GM21529 (cell line): ENCODE measurements at regions not wholly inside any gene's neighbourhood (a gene's known extent, or its start where the extent isn't known, plus 50 kb on each side); places are given as distances from the start of the nearest gene placed in this dataset.

Experiments
- ATAC-seq: cut with Tn5 transposase; IDR thresholded peaks from one replicate; pipeline ENCODE4 v1.9.1; 2021; ENCODE audit not compliant: unreplicated experiment

DNA sequence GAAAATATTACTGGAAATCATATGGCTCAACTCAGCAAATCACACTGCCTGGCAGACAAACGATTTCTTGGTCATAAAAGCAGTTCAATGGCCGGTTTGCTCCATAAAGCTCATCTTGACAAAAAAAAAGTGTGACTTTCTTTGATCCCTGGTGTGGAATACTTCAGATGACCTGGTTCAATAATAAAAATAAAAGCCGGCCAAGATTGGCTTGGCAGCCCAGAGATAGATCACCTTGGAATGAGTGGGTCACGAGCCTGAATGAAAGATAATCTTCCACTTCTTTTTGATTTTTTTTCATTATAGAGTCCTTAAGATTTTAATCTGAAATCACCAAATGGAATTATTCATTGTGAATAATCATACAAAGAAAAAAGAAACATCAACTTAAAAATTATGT, 445.3 kb upstream of the CITED2 start:
- no peak for ATAC-seq

DNA sequence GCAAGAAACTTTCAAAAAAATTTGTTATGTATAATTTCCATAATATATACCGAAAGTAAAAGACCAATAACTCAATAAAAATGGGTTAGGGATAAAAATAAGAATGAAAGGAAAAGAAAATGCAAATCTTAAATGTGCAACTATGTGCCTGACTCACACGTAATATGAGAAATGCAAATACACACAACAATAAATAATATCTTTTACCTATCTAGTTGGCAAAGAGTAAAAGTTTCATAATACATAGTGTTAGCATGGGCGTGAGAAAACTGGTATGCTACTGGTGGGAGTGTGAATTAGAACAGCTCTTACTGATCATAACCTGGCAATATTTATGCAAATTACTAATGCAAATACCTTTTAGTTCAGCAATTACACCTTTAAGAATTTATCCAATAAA, 438.5 kb upstream of the CITED2 start:
- ATAC-seq, result no peak

DNA sequence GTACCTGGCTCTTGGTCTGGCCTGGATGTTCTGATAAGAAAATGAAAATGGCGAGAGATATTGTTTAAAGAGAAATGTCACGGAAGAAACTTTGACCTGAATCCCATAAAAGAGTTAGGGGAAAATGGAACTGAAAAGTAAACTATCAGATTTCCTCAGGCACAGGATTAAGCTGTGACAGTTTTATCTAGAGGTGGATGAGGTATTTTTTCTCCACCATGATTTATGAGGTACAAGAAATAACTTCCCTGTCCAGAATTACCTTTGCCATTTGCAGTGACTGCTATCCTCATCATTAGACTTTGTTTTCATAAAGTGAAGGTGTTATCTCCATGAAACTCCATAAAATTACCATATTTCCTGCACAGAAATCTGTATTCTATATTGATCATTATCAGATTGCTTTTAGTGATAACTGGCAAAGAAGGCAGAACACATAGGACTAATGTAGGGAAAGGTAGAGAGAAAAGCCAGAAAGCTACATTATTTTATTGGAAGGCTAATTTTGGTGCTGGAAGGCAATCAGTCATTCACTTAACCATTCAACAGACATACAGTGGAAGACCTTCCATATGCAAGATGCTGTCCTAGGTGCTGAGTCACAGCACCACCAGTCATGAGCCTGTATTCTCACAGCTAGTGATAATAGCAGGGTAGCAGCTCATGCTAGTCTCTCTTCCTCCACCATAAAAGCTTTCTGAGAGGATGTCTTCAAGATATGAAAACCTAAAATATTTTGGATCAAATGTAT, 427.3 kb upstream of the CITED2 start:
- no peak for ATAC-seq

DNA sequence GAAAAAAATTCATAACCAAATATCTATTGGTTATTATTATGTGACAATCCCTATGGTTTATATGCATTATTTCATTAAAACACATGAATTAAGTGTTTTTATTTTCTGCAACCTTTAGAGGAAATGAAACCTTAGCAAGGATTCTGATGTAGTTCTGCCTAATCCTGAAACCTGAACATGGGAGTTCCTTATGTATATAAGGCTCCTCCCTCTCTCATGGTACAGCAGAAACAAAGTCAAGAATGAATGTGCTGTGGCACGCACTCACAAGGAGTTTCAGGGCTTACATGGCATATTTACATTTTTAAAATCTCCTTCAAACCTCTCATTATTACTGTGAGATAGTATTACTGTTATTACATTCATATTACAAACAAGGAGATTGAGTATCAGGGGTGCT, 426.4 kb upstream of the CITED2 start:
- ATAC-seq, result peak; percentile 87

DNA sequence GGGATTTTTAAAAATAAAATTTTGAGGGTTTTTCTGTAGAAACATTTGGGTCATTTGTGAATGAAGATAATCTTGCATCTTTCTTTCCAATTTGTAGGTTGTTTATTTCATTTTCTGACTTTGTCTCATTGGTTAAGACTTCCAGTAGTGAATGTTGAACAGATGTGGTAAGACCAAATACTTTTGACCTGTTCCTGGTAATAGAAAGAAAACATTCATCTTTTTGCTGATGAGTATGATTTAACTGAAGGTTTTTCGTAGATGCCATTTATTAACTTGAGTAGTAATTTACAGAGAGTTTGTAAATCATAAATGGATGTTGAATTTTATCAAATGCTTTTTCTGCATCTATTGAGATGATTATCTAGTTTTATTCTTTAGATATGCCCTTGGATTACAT, 416.1 kb upstream of the CITED2 start:
- no peak for ATAC-seq

DNA sequence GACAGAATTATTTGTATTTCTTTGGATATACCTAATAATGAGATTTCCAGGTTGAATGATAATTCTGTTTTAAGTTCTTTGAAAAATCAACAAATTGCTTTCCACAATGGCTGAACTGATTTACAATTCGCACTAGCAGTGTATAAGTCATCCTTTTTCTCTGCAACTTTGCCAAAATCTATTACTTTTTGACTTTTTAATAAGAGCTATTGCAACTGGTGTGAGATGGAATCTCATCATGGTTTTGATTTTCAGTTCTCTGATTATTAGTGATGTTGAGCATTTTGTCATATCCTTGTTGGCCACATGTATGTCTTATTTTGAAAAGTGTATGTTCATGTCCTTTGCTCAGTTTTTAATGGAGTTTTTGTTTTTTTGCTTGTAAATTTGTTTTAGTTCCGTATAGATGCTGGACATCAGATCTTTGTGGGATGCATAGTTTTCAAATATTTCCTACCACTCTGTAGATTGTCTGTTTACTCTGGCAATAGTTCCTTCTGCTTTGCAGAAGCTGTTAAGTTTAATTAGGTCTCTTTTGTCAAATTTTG, 409.8 kb upstream of the CITED2 start:
- no peak for ATAC-seq

DNA sequence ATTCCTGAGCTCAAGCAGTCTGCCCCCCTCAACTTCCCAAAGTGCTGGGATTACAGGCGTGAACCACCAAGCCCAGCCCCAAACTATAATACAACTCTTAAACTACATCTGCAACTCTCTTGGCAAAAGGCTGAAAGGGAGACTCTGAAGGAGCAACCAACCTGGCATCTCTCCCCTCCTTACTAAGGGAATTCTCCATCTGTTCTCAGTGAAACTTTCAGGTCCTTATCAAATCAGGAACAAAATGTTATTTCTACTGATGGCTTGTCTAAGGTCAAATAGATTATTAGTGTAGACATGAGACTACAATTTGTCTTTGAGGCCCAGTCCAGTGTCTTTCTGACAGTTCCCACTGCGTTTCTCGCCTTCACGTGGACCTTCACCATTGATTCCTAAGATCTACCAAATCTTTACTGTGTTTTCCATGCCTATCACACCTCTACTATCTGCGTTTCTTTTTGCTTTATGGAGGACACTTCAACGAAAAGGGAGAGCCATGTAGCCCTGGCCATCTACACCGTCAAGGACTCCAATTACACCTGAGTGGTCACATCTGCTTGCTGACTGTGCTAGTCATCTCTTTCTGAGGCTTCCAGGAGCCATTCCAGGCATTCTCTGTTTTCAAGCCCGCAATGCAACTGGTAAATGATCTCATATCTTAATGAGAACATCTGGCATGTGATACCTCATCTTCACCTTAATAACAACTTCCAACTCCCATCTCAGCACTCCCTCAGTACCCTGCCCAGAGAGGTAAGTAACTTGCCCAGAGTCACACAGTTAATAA, 405.7 kb upstream of the CITED2 start:
- ATAC-seq, result no peak

DNA sequence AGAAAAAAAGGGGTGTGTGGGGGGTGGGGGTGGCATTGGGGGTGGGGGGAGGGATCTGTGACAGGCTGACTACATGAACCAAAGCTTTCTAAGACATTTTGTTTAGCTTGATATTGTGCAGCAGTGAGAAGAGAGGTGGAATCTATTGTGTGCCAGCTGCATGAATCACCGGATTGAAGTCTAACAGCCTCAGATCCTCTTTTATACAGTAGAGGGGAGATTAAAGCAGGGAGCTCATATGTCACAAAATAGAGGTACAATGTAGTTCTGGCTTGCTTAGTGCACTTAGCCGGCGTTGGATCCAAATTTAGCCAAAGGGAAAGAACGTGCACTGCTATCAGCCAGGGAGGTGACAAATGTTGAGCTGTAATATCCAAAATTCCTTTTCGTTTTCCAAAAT, 404.2 kb upstream of the CITED2 start:
- no peak for ATAC-seq

DNA sequence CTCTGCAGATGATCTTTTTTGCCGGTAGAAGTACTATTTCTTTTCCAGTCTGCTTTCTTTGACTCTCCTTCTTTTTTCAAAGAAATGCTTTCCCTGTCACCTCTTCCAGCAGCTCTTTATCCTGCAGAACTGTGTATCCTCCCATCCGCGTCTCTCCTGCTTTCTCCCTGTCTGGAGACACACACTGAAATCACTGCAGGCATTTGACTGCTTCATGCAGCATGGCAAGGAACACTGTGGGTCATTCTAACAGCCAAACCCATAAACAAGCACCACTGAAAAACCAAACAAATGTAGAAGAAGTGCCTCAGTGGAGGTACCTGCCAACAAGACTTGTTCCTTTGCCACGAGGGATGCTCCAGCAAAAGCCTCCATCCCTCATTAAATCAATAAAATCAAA, 403.7 kb upstream of the CITED2 start:
- no peak for ATAC-seq

DNA sequence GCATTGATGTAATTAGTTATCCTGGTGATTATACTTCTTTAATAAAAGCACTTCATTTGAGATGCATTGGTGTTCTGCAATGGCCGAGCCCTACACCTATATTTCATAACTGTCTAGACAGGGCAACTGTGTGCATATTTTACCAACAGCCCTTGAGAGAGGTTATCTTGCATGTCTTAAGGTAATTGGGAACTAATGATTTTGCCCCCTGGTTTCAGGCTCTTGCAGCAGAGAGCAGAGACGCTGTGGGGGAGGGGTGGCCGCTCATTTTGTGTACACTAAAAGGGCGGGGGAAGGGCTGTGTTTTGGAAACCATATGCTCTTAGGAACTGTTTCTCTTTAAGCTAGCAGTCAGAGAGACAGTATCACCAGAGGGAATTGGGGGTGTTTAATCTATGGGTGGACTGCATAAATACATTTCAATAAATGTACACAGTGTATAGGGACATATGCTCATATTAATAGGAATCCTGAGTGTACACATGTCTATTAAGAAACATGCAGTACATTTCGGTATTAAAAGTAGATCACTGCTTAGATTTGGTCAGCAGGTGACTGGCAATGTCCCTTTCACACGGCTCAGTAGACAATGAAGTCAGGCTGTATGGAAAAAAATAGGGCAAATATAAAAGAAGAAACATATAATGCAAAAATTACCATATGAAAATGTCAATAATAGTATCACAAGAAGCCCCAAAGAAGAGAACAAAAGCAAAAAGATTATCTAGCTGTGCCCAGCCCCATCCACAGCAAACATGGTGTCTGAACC, 402.9 kb upstream of the CITED2 start:
- no peak for ATAC-seq

DNA sequence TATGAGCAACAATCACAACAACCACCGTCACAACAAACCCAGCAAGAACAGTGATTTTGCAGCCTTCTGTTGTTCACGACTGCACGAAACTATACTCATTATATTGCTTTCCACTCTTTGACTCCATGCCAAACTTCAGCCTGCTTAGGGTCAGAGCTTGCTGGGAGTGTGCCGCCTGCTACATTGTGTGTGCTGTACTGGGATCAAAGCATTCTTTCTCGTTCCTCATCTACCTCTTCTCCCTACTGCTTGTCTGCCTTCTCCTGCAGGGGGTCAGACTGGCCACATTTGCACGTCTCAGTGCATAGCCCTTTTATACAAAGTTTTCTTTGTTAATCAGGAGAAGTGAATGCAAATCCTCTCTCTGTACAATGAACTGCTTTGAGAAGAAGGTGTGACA, 401.6 kb upstream of the CITED2 start:
- ATAC-seq, result no peak

DNA sequence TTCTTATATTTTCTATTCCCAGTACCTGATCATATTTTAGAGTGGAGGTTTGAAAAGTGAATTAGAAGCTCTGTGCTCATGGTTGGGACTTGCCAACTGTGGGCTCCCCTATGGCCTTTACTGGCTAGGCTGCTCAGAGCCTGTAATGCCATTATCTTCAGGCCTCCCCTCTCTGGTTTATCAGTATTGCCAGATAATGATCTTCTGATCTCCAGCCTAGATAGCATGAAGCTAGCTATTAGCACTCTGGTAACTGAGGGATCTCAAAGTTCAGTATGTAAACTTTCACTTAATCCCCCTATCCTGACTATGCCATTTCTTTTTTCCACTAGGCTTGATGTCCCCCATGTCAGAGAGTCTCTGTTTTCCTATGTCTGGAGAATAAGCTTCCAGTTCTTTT, 393.7 kb upstream of the CITED2 start:
- no peak for ATAC-seq

DNA sequence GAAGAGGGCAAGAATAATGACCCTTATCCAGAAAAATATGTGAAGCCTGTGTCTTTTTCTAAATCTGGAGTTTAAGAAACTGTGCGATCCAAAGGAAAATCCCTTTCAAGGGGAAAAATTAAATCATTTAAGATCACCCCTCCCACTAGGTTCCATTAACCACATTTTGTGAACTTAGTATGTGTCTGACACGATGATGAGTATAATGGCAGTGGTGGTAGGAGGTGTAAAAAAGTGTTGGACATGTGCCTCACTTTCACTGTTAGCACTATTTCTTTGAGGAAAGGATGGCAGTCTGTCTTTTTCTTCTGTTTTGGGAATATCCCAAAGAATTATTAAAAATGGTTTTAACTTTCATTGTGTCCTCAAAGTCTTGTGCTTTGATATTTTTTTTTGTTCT, 392.3 kb upstream of the CITED2 start:
- no peak for ATAC-seq

DNA sequence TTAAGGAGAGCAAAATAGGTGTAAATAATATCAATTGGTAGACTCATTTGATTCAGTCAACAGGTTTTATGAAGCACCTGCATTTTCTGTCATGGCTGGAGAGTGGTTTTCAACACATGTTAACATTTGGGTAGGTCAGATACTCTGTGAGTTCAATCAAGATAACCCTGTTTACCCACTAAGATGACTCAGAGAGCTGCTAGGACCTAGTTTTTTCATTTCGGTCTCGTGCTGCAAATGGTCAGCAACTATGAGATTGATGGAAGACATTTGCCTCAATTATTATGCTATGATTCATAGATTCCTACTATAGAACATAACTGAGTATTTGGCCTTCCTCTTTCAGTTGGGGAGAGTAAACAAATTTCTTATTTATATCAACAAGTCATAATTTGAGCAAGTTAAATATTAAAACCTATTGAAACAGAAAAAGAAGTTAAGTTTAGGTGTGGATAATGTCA, 391.4 kb upstream of the CITED2 start:
- no peak for ATAC-seq

DNA sequence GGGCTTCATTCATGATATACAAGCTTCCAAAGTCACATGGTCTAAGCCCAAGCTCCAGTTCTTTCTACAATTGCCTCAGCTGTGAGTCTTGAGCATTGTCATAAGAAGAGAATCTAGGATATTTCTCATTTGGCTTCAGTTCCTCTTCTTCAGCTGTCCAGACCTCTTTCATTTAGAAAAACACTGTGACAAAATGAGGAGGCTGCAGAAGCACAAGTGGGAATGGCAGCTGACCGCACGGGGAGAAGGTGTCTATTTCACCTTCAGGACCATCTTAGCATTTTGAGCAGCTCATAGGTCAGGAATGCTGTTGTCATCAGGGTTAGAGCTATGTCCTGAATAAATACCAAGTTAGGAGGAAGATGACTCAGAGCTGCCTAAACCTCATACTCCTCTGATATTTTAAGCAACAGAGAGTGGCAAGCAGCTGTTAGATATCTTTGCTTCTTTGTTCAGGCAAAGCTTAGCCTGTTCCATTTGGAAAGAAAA, 390.1 kb upstream of the CITED2 start:
- ATAC-seq, result peak; percentile 91

DNA sequence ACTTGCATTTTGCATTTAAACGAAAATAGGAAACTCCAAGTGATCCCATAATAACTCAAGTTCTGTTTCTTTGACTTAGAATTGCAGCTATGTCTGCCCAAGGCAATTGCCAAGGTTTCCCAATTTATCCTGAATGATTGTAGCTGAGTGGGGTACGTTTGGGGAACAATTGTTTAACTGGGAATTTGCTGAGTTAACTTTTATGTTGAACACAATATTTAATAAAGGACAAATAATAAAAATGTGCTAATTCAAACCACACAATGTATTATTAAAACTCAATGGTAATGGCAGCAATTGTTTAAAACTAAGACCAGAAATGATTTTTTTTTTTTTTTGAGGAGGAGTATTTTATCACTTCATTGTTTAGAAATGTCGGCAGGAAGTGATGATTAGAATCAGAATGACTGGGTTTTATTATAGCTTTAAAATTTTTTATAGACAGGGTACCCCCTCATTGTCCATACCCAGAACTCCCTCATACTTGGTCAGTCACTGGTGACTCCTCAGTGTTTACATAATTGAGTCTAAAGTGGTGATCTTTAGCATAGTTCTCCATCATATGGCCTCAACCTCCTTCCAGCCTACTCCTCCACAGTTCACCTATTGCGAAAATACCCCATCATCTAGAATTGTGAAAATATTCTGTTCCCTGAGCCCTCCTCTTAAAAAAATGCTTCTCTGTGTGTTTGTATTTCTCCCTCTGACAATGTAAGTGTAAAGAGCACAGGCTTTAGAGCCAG, 389.2 kb upstream of the CITED2 start:
- no peak for ATAC-seq

DNA sequence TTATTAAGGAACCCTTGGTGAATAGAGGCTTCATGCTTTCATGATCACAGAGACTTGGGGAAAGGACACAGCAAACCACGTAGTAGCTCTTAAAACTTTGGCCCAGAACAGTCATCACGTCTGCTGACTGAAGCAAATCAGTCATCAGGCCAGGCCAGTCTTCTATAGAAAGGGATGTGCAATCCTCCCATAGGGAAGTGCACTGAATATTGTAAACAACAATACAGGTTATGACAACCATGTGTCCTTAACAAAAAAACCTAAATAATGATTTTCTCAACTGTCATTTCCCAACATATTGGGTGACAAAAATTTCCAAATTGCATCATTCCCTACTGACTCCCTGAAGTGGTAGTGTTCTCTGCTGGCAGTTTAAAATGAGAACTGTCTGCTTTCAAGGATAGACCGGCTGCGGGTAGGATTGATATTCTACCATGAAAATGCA, 388.2 kb upstream of the CITED2 start:
- ATAC-seq, result peak; percentile 33

DNA sequence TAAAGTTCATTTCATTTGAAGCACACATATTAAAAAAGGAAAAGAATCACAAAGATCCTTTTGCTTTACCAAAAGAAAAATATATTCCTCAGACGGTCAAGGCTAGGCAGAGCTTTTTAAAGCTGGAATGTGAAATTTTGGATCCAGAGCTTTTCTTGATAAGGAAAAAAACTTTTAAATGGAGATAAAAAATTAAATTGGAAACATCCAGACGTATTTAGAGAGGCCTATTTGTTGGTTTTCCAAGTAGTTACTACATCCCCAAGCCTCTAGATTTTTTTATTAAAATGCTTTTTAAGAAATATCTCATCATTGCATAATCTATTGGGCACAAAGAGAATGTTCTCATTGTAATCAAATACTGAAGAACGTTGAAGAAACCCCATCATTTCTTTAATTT, 385.7 kb upstream of the CITED2 start:
- no peak for ATAC-seq

DNA sequence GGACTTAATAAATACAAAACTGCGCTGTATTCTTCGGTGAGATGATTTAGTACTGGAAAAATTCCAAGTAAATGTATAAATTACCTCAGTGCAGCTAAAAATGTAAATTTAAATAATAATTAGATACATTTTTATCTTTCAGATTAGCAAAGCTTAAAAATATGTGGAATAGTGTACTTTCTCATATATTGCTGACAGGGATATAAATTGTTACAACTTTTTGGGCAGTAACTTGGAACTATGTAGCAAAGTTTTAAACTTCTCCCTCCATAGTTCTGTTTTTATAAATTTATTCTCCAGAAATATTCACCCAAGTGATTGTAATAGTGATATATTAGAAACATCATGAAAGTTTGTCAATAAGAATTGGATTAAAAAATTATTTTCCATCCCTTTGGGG, 384.6 kb upstream of the CITED2 start:
- ATAC-seq, result no peak

DNA sequence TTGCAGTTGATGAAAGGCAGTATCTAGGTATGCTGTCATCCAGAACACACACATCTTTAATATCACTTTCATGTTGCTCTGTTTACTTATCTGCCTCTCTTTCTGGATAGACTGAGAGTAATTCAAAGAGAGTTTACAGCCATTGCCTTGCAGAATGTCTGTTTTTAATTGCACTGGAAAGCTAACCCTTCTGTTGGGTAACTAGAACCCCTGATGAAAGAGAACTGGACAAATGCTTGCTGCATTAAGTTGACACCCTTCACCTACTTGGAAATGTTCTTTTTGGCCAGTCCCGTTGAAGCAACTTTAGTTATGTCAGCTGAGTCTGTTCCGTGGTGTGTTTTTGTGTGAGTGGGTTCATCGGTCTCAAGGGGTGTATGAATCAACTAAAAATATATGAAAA, 383.8 kb upstream of the CITED2 start:
- no peak for ATAC-seq

DNA sequence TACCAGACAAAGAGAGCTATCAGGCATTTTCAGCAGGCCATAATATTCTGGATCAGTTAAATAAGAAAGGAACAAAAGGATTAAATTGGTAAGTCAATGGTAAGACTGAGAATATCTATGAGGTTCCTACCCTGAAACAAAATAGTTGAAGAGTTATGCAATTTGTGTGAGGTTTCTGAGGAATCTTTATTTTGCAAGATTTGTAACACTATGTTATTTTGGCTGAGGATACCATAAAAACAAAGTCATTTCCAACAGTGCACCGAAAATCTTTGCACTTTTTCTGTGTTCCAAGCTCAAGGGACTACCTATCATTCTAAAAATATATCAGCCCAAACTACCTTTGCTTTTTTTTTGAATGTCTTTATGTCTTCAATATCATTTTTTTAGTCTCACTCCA, 383.3 kb upstream of the CITED2 start:
- ATAC-seq, result no peak
